ENCODE measurements at regions not wholly inside any gene's neighbourhood (a gene's known extent, or its start where the extent isn't known, plus 50 kb on each side); places are given as distances from the start of the nearest gene placed in this dataset.
"Not testable (repeated sequence)": the region's sequence is repeated elsewhere in the genome, so short reads cannot be mapped to it uniquely, and the experiment has no call there.

- H3K4me3 Mint-ChIP-seq; H3K27ac Mint-ChIP-seq; H3K4me1 Mint-ChIP-seq; H3K9me3 ChIP-seq; H3K36me3 Mint-ChIP-seq; H3K4me1 ChIP-seq (ENCODE audit: control insufficient read depth in 1 of 2, extremely low read depth in 1 of 2, insufficient read depth in 2 of 2, low read length in 2 of 2); H3K36me3 ChIP-seq (ENCODE audit: control insufficient read depth in 2 of 2, extremely low read depth in 1 of 2, insufficient read depth in 1 of 2, low read length in 1 of 2); ATAC-seq (replicated peaks in 1 of 4); H3K9me3 Mint-ChIP-seq; DNase-seq; POLR2A ChIA-PET; CTCF ChIA-PET; H3K4me3 ChIP-seq (ENCODE audit: control insufficient read depth in 1 of 2, extremely low read depth in 1 of 2, low read length in 1 of 2); H3K27ac ChIP-seq (ENCODE audit: low read length): not testable (repeated sequence)
- 84% methylated on average over 3 of the region's 6 CpGs for WGBS (ENCODE audit: insufficient coverage)
- peaks cover 0 to 11% of the 10 kb centered on the region in 2 experiments for H3K27me3 ChIP-seq (replicated peaks in 1 of 2; ENCODE audit: control insufficient read depth in 2 of 2, extremely low read depth in 1 of 2, insufficient read depth in 2 of 2, low read length in 1 of 2)
- peaks cover 18 to 20% of the 10 kb centered on the region in 2 donors for H3K27me3 Mint-ChIP-seq
These were observed 80.3 kb downstream of the ANXA5 start for GRCh38 chr4:121616449-121616848.

DNA sequence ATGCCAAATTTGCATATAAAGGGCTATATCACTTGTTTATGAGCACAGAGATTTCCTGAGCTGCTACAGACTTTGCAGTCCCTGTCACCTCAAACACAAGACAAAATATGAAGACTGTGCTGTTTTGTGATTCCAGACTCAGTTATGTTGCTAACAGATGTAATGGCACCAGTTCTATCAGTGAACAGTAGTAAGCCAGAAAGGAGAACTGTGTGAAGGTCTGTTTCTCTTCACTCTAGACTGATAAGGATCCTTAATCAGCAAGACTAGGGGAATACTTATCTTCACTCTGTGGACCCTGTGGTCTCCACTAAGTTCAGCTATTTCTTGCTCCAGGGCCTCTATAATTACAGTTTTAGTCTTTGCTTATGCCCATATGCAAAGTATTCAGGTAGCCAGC is 82.7 kb downstream of the ANXA5 start:
- Histone ChIP-seq H3K4me1 (ENCODE audit: control insufficient read depth in 1 of 2, extremely low read depth in 1 of 2, insufficient read depth in 2 of 2, low read length in 2 of 2) (no peaks in the 10 kb centered on the region), H3K27ac (ENCODE audit: low read length) (no peak overlapping the region), H3K36me3 (ENCODE audit: control insufficient read depth in 2 of 2, extremely low read depth in 1 of 2, insufficient read depth in 1 of 2, low read length in 1 of 2) (no peaks in the 10 kb centered on the region), H3K27me3 (replicated peaks in 1 of 2; ENCODE audit: control insufficient read depth in 2 of 2, extremely low read depth in 1 of 2, insufficient read depth in 2 of 2, low read length in 1 of 2) (peaks cover 0 to 11% of the 10 kb centered on the region in 2 experiments), H3K4me3 (ENCODE audit: control insufficient read depth in 1 of 2, extremely low read depth in 1 of 2, low read length in 1 of 2) (no peak overlapping the region), H3K9me3 (no peaks in the 10 kb centered on the region)
- ChIA-PET POLR2A (no interaction called here), CTCF (no interaction called here)
- H3K4me1 Mint-ChIP-seq = no peaks in the 10 kb centered on the region
- DNase-seq = no peak
- no peak overlapping the region for H3K27ac Mint-ChIP-seq
- peaks cover 16 to 27% of the 10 kb centered on the region in 2 donors for H3K27me3 Mint-ChIP-seq
- H3K4me3 Mint-ChIP-seq = no peak overlapping the region
- H3K9me3 Mint-ChIP-seq = peaks cover 0 to 3% (median 0%) of the 10 kb centered on the region in 3 donors
- H3K36me3 Mint-ChIP-seq = no peaks in the 10 kb centered on the region
- no peak for ATAC-seq (replicated peaks in 1 of 4)

GRCh38 chr4:121599049-121599448 is 97.7 kb downstream of the ANXA5 start:
- ATAC-seq (replicated peaks in 1 of 4) = no peak
- no peak overlapping the region for H3K27ac Mint-ChIP-seq
- H3K4me1 ChIP-seq (ENCODE audit: control insufficient read depth in 1 of 2, extremely low read depth in 1 of 2, insufficient read depth in 2 of 2, low read length in 2 of 2) = no peaks in the 10 kb centered on the region
- no peaks in the 10 kb centered on the region for H3K36me3 ChIP-seq (ENCODE audit: control insufficient read depth in 2 of 2, extremely low read depth in 1 of 2, insufficient read depth in 1 of 2, low read length in 1 of 2)
- ChIA-PET CTCF (no interaction called here), POLR2A (no interaction called here)
- H3K4me1 Mint-ChIP-seq = no peaks in the 10 kb centered on the region
- H3K27ac ChIP-seq (ENCODE audit: low read length) = no peak overlapping the region
- no peak overlapping the region for H3K4me3 ChIP-seq (ENCODE audit: control insufficient read depth in 1 of 2, extremely low read depth in 1 of 2, low read length in 1 of 2)
- no peak for DNase-seq
- no CpG with 5 or more reads among the region's 3 CpGs for WGBS (ENCODE audit: insufficient coverage)
- no peaks in the 10 kb centered on the region for H3K9me3 Mint-ChIP-seq
- H3K9me3 ChIP-seq = no peaks in the 10 kb centered on the region
- H3K4me3 Mint-ChIP-seq = no peak overlapping the region
- peaks cover 0 to 2% of the 10 kb centered on the region in 2 experiments for H3K27me3 ChIP-seq (replicated peaks in 1 of 2; ENCODE audit: control insufficient read depth in 2 of 2, extremely low read depth in 1 of 2, insufficient read depth in 2 of 2, low read length in 1 of 2)
- H3K36me3 Mint-ChIP-seq = no peaks in the 10 kb centered on the region
- peaks cover 6 to 15% of the 10 kb centered on the region in 2 donors for H3K27me3 Mint-ChIP-seq

DNA sequence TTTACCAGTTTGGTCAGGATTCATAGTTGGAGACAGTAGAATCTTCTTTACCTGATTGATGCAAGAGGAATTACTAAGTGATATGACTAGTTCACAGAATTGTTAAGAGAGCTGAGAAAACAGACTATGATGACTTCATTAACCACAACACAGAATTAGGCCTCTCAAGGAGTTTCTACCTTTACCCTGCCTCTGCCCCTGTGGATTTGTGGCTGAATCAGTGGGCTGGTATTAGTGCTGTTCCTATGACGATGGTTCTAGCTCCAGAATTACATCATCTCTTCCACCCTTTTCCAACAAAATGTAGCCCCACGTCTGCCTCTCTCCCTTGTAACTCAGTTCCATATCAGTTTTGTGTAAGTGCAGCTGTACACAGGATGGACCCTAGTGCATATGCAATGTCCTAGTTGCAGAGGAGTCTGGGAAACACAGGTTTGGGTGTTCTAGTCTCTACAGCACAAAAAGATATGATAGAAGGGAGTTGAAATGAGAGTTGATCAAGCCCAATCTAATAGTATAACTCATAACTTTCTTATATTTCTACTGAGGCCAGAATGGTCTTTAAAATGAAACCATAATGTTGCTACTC is 99.3 kb downstream of the ANXA5 start:
- peaks cover 0 to 2% of the 10 kb centered on the region in 2 experiments for H3K27me3 ChIP-seq (replicated peaks in 1 of 2; ENCODE audit: control insufficient read depth in 2 of 2, extremely low read depth in 1 of 2, insufficient read depth in 2 of 2, low read length in 1 of 2)
- POLR2A ChIA-PET = no interaction called here
- H3K36me3 ChIP-seq (ENCODE audit: control insufficient read depth in 2 of 2, extremely low read depth in 1 of 2, insufficient read depth in 1 of 2, low read length in 1 of 2) = no peaks in the 10 kb centered on the region
- no peak overlapping the region for H3K27ac ChIP-seq (ENCODE audit: low read length)
- Mint-ChIP-seq H3K4me1 (no peaks in the 10 kb centered on the region), H3K36me3 (no peaks in the 10 kb centered on the region), H3K27me3 (peaks cover 6 to 12% of the 10 kb centered on the region in 2 donors), H3K4me3 (no peak overlapping the region), H3K9me3 (no peaks in the 10 kb centered on the region), H3K27ac (no peak overlapping the region)
- H3K9me3 ChIP-seq = no peaks in the 10 kb centered on the region
- DNase-seq (no peak), ATAC-seq (replicated peaks in 1 of 4) (no peak)
- no CpG with 5 or more reads among the region's 2 CpGs for WGBS (ENCODE audit: insufficient coverage)
- no peaks in the 10 kb centered on the region for H3K4me1 ChIP-seq (ENCODE audit: control insufficient read depth in 1 of 2, extremely low read depth in 1 of 2, insufficient read depth in 2 of 2, low read length in 2 of 2)
- no peak overlapping the region for H3K4me3 ChIP-seq (ENCODE audit: control insufficient read depth in 1 of 2, extremely low read depth in 1 of 2, low read length in 1 of 2)
- CTCF ChIA-PET = no interaction called here

- POLR2A ChIA-PET = no interaction called here
- H3K27me3 ChIP-seq (replicated peaks in 1 of 2; ENCODE audit: control insufficient read depth in 2 of 2, extremely low read depth in 1 of 2, insufficient read depth in 2 of 2, low read length in 1 of 2) = peaks cover 0 to 2% of the 10 kb centered on the region in 2 experiments
- Mint-ChIP-seq H3K4me1 (no peaks in the 10 kb centered on the region), H3K27ac (no peak overlapping the region), H3K36me3 (no peaks in the 10 kb centered on the region), H3K27me3 (peaks cover 3 to 22% of the 10 kb centered on the region in 2 donors), H3K9me3 (no peaks in the 10 kb centered on the region), H3K4me3 (no peak overlapping the region)
- H3K27ac ChIP-seq (ENCODE audit: low read length) = no peak overlapping the region
- no peaks in the 10 kb centered on the region for H3K4me1 ChIP-seq (ENCODE audit: control insufficient read depth in 1 of 2, extremely low read depth in 1 of 2, insufficient read depth in 2 of 2, low read length in 2 of 2)
- no CpG with 5 or more reads among the region's 3 CpGs for WGBS (ENCODE audit: insufficient coverage)
- DNase-seq = no peak
- CTCF ChIA-PET = no interaction called here
- no peak overlapping the region for H3K4me3 ChIP-seq (ENCODE audit: control insufficient read depth in 1 of 2, extremely low read depth in 1 of 2, low read length in 1 of 2)
- H3K9me3 ChIP-seq = no peaks in the 10 kb centered on the region
- ATAC-seq (replicated peaks in 1 of 4) = no peak
- H3K36me3 ChIP-seq (ENCODE audit: control insufficient read depth in 2 of 2, extremely low read depth in 1 of 2, insufficient read depth in 1 of 2, low read length in 1 of 2) = no peaks in the 10 kb centered on the region
These were observed 101.8 kb downstream of the ANXA5 start for GRCh38 chr4:121594796-121595526.

DNA sequence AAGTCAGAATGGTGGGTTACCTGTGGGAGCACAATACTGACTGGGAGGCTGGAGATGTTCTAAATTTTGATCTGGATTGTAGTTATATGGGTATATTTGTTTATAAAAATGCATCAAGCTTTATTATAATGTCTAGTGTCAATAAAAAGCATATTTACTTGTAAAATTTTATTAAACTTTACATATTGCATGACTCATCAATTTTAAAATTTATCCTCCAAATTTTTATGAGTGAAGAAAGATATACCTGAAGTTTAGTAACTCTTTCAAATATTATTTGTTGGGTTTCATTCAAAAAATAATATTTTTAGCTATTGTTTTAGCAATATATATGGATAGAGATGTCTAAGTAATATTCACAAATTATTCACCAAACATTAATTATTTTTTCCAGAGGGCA is 103.0 kb downstream of the ANXA5 start:
- H3K36me3 Mint-ChIP-seq = no peaks in the 10 kb centered on the region
- H3K27me3 ChIP-seq (replicated peaks in 1 of 2; ENCODE audit: control insufficient read depth in 2 of 2, extremely low read depth in 1 of 2, insufficient read depth in 2 of 2, low read length in 1 of 2) = peaks cover 0 to 2% of the 10 kb centered on the region in 2 experiments
- no peak overlapping the region for H3K4me3 ChIP-seq (ENCODE audit: control insufficient read depth in 1 of 2, extremely low read depth in 1 of 2, low read length in 1 of 2)
- ChIA-PET CTCF (no interaction called here), POLR2A (no interaction called here)
- H3K27ac ChIP-seq (ENCODE audit: low read length) = no peak overlapping the region
- no peaks in the 10 kb centered on the region for H3K9me3 Mint-ChIP-seq
- H3K4me1 ChIP-seq (ENCODE audit: control insufficient read depth in 1 of 2, extremely low read depth in 1 of 2, insufficient read depth in 2 of 2, low read length in 2 of 2) = no peaks in the 10 kb centered on the region
- no peaks in the 10 kb centered on the region for H3K4me1 Mint-ChIP-seq
- ATAC-seq (replicated peaks in 1 of 4) (no peak), DNase-seq (no peak)
- no peak overlapping the region for H3K4me3 Mint-ChIP-seq
- peaks cover 5 to 23% of the 10 kb centered on the region in 2 donors for H3K27me3 Mint-ChIP-seq
- no peak overlapping the region for H3K27ac Mint-ChIP-seq
- no peaks in the 10 kb centered on the region for H3K36me3 ChIP-seq (ENCODE audit: control insufficient read depth in 2 of 2, extremely low read depth in 1 of 2, insufficient read depth in 1 of 2, low read length in 1 of 2)
- H3K9me3 ChIP-seq = no peaks in the 10 kb centered on the region

DNA sequence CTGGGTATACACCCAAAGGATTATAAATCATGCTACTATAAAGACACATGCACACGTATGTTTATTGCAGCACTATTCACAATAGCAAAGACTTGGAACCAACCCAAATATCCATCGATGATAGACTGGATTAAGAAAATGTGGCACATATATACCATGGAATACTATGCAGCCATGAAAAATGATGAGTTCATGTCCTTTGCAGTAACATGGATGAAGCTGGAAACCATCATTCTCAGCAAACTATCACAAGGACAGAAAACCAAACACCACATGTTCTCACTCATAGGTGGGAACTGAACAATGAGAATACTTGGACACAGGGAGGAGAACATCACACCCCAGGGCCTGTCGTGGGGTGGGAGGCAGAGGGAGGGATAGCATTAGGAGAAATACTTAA is 104.5 kb downstream of the ANXA5 start:
- POLR2A ChIA-PET; H3K9me3 ChIP-seq; H3K9me3 Mint-ChIP-seq; H3K27ac Mint-ChIP-seq; H3K4me1 ChIP-seq (ENCODE audit: control insufficient read depth in 1 of 2, extremely low read depth in 1 of 2, insufficient read depth in 2 of 2, low read length in 2 of 2); H3K4me3 ChIP-seq (ENCODE audit: control insufficient read depth in 1 of 2, extremely low read depth in 1 of 2, low read length in 1 of 2); DNase-seq; H3K36me3 ChIP-seq (ENCODE audit: control insufficient read depth in 2 of 2, extremely low read depth in 1 of 2, insufficient read depth in 1 of 2, low read length in 1 of 2); CTCF ChIA-PET; H3K27me3 ChIP-seq (replicated peaks in 1 of 2; ENCODE audit: control insufficient read depth in 2 of 2, extremely low read depth in 1 of 2, insufficient read depth in 2 of 2, low read length in 1 of 2); H3K36me3 Mint-ChIP-seq; H3K4me3 Mint-ChIP-seq; H3K27ac ChIP-seq (ENCODE audit: low read length); ATAC-seq (replicated peaks in 1 of 4); H3K4me1 Mint-ChIP-seq: not testable (repeated sequence)
- H3K27me3 Mint-ChIP-seq = peaks cover 15 to 30% of the 10 kb centered on the region in 2 donors
- no CpG with 5 or more reads among the region's 3 CpGs for WGBS (ENCODE audit: insufficient coverage)

Measured in T-cell (primary cell).